ENCODE measurements at regions not wholly inside any gene's neighbourhood (a gene's known extent, or its start where the extent isn't known, plus 50 kb on each side); places are given as distances from the start of the nearest gene placed in this dataset.

DNA sequence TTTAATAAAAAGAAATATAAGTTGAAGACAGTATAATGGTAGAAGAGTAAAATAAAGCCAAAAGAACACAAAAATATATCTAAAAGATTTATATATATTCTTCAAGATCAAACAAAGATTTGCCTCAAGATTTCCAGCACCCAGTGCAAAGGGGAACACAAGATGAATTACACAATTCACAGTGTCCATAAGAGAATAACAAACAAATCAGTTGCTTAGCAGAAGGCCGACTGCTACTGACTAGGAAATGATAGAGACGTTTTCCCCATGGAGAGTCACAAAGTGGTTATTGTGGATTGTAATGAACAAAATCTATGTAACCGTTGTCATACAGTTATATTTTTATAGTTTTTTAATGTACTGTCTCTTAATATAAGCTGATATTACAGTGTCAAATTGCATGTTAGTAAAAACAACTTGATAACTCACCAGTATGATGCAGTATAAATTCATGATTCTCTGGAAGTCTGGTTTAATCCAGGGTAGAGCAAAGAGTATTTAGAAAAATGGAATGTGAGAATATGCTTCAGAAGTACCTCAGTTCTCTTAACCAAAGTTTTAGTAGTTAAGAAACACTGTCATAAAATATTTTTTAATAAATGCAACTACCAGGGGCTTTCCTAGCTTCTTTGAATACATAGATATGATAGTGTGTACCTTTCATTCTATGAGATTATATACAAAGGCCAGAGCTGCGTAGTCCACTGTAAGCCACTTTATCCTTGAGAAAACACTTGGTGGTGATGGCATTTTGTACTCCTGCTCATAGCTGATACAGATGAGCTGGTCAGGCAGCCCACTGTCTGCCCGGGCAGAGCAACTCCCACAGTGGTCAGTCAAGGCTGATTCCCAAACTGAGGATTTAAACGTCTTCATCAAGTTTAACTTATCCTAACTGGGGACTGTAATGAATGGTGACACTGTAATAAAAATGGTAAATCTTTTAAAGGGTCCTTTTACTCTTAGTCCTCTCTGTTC lies 180.5 kb upstream of the DTNA start (continued):
- TF ChIP-seq, protein P1, sequence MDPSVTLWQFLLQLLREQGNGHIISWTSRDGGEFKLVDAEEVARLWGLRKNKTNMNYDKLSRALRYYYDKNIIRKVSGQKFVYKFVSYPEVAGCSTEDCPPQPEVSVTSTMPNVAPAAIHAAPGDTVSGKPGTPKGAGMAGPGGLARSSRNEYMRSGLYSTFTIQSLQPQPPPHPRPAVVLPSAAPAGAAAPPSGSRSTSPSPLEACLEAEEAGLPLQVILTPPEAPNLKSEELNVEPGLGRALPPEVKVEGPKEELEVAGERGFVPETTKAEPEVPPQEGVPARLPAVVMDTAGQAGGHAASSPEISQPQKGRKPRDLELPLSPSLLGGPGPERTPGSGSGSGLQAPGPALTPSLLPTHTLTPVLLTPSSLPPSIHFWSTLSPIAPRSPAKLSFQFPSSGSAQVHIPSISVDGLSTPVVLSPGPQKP (IDR thresholded peaks at IDR 0.05; ENCODE audit: borderline replicate concordance, low read depth, low read length) = no peak

DNA sequence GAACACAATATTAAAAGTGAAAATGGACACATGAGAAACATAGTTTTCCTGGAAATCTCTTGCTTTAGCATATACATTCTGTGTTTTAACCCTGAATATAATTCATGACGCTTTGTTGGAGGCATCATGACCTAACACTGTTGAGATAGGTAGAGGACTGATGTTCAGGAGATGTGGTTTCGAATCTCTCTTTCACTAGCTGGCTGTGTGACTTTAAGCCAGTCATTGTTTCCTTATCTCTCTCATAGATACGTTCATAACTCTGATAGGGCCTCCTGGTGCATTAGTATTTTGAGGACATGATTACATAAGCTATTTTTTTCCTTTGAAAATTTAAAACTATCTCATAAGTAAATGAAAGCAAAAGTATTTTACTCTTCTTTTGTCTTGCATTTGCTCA lies 179.0 kb upstream of the DTNA start:
- no peak overlapping the region for H2BK5ac ChIP-seq (ENCODE audit: low read depth, low read length, poor library complexity, severe bottlenecking)
- no peak overlapping the region for H3K27ac ChIP-seq (ENCODE audit: insufficient read depth, low read length)
- H3K9ac ChIP-seq (ENCODE audit: low read depth, low read length) = no peak overlapping the region
- no peak overlapping the region for H3K4me3 ChIP-seq (ENCODE audit: insufficient read depth, low read depth, low read length)
- H2BK120ac ChIP-seq (ENCODE audit: low read depth, low read length) = no peak overlapping the region
- intact Hi-C loops (cut with micrococcal nuclease) = no loop called here
- no peak overlapping the region for H2BK15ac ChIP-seq (ENCODE audit: low read depth, low read length)
- H3K79me1 ChIP-seq (ENCODE audit: low read depth in 1 of 2, low read length in 2 of 2) = no peaks in the 10 kb centered on the region
- in situ Hi-C loops (cut with MboI; ENCODE audit: low sequenced_read_pairs) = no loop called here
- H3K23ac ChIP-seq (ENCODE audit: low read depth, low read length) = no peak overlapping the region
- ATAC-seq (ENCODE audit: low read depth) (no peak), DNase-seq (no peak)
- no peak overlapping the region for H2AK5ac ChIP-seq (ENCODE audit: low read depth, low read length)
- no peak overlapping the region for H3K56ac ChIP-seq (ENCODE audit: extremely low read depth, insufficient read depth, low read length)
- dilution Hi-C loops (cut with HindIII; ENCODE audit: low sequenced_read_pairs, unreplicated experiment) = no loop called here
- no peak overlapping the region for H3K4ac ChIP-seq (ENCODE audit: low read depth, low read length)
- no peak overlapping the region for H4K5ac ChIP-seq (ENCODE audit: low read depth, low read length)
- H3K9me1 ChIP-seq (ENCODE audit: insufficient read depth, low read length) = no peaks in the 10 kb centered on the region
- H3K18ac ChIP-seq (ENCODE audit: low read depth, low read length) = no peak overlapping the region
- H3K36me3 ChIP-seq (ENCODE audit: control insufficient read depth, insufficient read depth, low read length) = no peaks in the 10 kb centered on the region
- no peak overlapping the region for H3K14ac ChIP-seq (replicated peaks; ENCODE audit: low read depth, low read length)
- H4K91ac ChIP-seq (ENCODE audit: insufficient read depth, low read depth, low read length) = no peak overlapping the region
- CTCF ChIA-PET = interaction anchor here (1.1 kb wide), 1 partner anchor 115 kb away, joined by 4 read pairs; no protein-coding TSS in a partner anchor
- no peak overlapping the region for H2AK9ac ChIP-seq (replicated peaks; ENCODE audit: low read depth, low read length, poor library complexity)
- H4K8ac ChIP-seq (ENCODE audit: low read depth in 2 of 2, low read length in 2 of 2) = no peak overlapping the region
- WGBS, 2 experiments (ENCODE audit: extremely low coverage in 2 of 2, insufficient read length in 1 of 2) = no CpG with 5 or more reads among the region's 3 CpGs
- H3K4me1 ChIP-seq (ENCODE audit: control insufficient read depth, insufficient read depth, low read length) = no peaks in the 10 kb centered on the region
- TF ChIP-seq RCOR1 (IDR thresholded peaks at IDR 0.05; ENCODE audit: insufficient replicate concordance, low read length) = no peak
- TF ChIP-seq RFX5 (IDR thresholded peaks at IDR 0.05; ENCODE audit: low read depth, low read length) = no peak
- no peak for TF ChIP-seq MXI1 (IDR thresholded peaks at IDR 0.05; ENCODE audit: borderline replicate concordance, low read depth, low read length)
- TF ChIP-seq CHD1 (IDR thresholded peaks at IDR 0.05; ENCODE audit: low read depth, low read length) = no peak
- no peak for TF ChIP-seq FOS (IDR thresholded peaks at IDR 0.05; ENCODE audit: low read depth, low read length)
- no peak for TF ChIP-seq POLR2A (IDR thresholded peaks at IDR 0.05; ENCODE audit: low read depth, low read length)
- no peak for TF ChIP-seq RAD21 (IDR thresholded peaks at IDR 0.05; ENCODE audit: low read length)
- TF ChIP-seq NFE2L2 (IDR thresholded peaks at IDR 0.05; ENCODE audit: low read depth, low read length) = no peak
- TF ChIP-seq BHLHE40 (IDR thresholded peaks at IDR 0.05; ENCODE audit: low read depth, low read length) = no peak
- TF ChIP-seq, protein P1 (IDR thresholded peaks at IDR 0.05; ENCODE audit: borderline replicate concordance, low read depth, low read length) = no peak
- H3K9me3 ChIP-seq (ENCODE audit: control insufficient read depth, insufficient read depth, low read length) = no peaks in the 10 kb centered on the region
- no peaks in the 10 kb centered on the region for H3K27me3 ChIP-seq (ENCODE audit: control insufficient read depth, insufficient read depth, low read length)
- no peak overlapping the region for H2BK20ac ChIP-seq (ENCODE audit: low read depth, low read length)
- no peak overlapping the region for H3K4me2 ChIP-seq (ENCODE audit: low read depth, low read length)
- H2AFZ ChIP-seq (replicated peaks; ENCODE audit: low read length, poor library complexity) = no peak overlapping the region
- BruUV-seq (replicated peaks) = no TSS peak
- POLR2A ChIA-PET (ENCODE audit: unreplicated experiment) = no interaction called here
- no peaks in the 10 kb centered on the region for H4K20me1 ChIP-seq (ENCODE audit: insufficient read depth, low read length)
